Ishikawa (cell line): ENCODE measurements at regions not wholly inside any gene's neighbourhood (a gene's known extent, or its start where the extent isn't known, plus 50 kb on each side); places are given as distances from the start of the nearest gene placed in this dataset.

Source experiments
- CEBPB ChIP-seq: IDR thresholded peaks from 2 replicates; pipeline ENCODE4 v1.6.1; 2012
- CREB1 ChIP-seq: IDR thresholded peaks from 2 replicates; pipeline ENCODE4 v1.6.1; 2012; ENCODE audit warnings: low read depth
- MAX ChIP-seq: IDR thresholded peaks from 2 replicates; pipeline ENCODE4 v1.6.1; 2012
- NFIC ChIP-seq: IDR thresholded peaks from 2 replicates; pipeline ENCODE4 v1.6.1; 2012
- RAD21 ChIP-seq: IDR thresholded peaks from 2 replicates; pipeline ENCODE4 v1.6.1; 2012; ENCODE audit warnings: low read depth
- REST ChIP-seq: IDR thresholded peaks from 2 replicates; pipeline ENCODE4 v1.6.1; 2012; ENCODE audit warnings: low read depth, mild to moderate bottlenecking
- TAF1 ChIP-seq: IDR thresholded peaks from 2 replicates; pipeline ENCODE4 v1.6.1; 2012; ENCODE audit warnings: low read depth, mild to moderate bottlenecking
- TEAD4 ChIP-seq: IDR thresholded peaks from 2 replicates; pipeline ENCODE4 v1.6.1; 2012

GRCh38 chr12:68498736-68499135 is 112.0 kb upstream of the RAP1B start:
- TF ChIP-seq MAX, result no peak
- no peak for TF ChIP-seq CEBPB
- no peak for TF ChIP-seq TAF1
- no peak for TF ChIP-seq CREB1
- TF ChIP-seq RAD21, result no peak
- TF ChIP-seq NFIC, result no peak
- TF ChIP-seq REST, result no peak
- TF ChIP-seq TEAD4, result no peak
